ENCODE measurements at regions not wholly inside any gene's neighbourhood (a gene's known extent, or its start where the extent isn't known, plus 50 kb on each side); places are given as distances from the start of the nearest gene placed in this dataset.
"Not testable (repeated sequence)": the region's sequence is repeated elsewhere in the genome, so short reads cannot be mapped to it uniquely, and the experiment has no call there.

DNA sequence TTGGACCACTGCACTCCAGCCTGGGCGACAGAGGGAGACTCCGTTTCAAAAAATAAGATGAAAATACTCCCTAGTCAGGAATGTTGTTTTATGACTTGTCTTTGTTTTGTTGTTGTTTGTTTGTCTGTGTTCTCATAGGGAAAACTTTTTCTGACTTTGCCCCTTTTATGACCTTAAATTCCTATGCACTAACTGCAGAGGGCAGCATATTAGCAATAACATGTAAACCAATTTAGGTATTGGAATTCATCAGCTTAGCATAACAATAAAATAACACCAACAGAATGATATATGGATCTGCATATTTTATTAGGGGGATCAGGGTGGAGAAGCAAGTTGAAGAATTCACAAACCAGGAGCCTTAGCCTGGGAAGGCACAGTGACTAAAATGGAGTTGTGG is 631.5 kb downstream of the SUCLG1 start:
- TF ChIP-seq, protein P1, sequence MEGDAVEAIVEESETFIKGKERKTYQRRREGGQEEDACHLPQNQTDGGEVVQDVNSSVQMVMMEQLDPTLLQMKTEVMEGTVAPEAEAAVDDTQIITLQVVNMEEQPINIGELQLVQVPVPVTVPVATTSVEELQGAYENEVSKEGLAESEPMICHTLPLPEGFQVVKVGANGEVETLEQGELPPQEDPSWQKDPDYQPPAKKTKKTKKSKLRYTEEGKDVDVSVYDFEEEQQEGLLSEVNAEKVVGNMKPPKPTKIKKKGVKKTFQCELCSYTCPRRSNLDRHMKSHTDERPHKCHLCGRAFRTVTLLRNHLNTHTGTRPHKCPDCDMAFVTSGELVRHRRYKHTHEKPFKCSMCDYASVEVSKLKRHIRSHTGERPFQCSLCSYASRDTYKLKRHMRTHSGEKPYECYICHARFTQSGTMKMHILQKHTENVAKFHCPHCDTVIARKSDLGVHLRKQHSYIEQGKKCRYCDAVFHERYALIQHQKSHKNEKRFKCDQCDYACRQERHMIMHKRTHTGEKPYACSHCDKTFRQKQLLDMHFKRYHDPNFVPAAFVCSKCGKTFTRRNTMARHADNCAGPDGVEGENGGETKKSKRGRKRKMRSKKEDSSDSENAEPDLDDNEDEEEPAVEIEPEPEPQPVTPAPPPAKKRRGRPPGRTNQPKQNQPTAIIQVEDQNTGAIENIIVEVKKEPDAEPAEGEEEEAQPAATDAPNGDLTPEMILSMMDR (conservative IDR thresholded peaks at IDR 0.05): peak; percentile 42
- H3K27ac ChIP-seq: no peak overlapping the region

DNA sequence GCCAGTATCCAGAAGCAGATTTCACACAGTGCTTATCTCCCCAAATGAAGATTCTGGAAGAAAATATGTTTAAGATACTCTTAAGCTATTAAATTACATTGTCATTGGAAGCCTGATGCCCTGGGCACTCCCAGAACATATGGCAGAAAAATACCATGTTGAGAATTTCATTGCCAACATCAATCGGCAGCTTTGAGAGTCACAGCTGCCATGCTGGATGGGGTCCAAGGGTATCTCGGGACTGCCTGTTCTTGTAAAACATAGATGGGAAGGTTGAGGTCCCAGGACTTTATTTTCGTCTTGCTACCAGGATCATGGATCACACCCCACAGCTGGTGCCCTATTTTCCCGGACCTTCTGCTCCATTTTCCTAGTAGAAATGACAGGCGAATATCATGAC is 632.5 kb downstream of the SUCLG1 start:
- no peak overlapping the region for H3K27ac ChIP-seq
- TF ChIP-seq, protein P1 (conservative IDR thresholded peaks at IDR 0.05): no peak

- no peak overlapping the region for H3K27ac ChIP-seq
- TF ChIP-seq, protein P1 (conservative IDR thresholded peaks at IDR 0.05): no peak
These were observed 635.9 kb downstream of the SUCLG1 start for GRCh38 chr2:83823229-83823628.

DNA sequence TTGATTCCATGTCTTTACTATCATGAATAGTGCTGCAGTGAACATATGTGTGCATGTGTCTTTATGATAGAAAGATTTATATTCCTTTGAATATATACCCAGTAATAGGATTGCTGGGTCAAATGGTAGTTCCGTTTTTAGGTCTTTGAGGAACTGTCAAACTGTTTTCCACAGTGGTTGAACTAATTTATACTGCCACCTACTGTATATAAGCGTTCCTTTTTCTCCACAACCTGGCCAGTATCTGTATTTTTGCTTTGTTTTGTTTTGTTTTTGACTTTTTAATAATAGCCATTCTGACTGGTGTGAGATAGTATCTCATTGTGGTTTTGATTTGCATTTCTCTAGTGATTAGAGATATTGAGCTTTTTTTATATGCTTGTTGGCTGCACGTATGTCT is 641.6 kb downstream of the SUCLG1 start:
- H3K27ac ChIP-seq: no peak overlapping the region
- TF ChIP-seq, protein P1 (conservative IDR thresholded peaks at IDR 0.05): peak; percentile 58; the same call in 1 of the 2 replicates

GRCh38 chr2:83808878-83809277 is 650.2 kb downstream of the SUCLG1 start:
- no peak overlapping the region for H3K27ac ChIP-seq
- TF ChIP-seq, protein P1 (conservative IDR thresholded peaks at IDR 0.05): no peak

- TF ChIP-seq, protein P1 (conservative IDR thresholded peaks at IDR 0.05): no peak
- H3K27ac ChIP-seq: no peak overlapping the region
These were observed 656.5 kb downstream of the SUCLG1 start for GRCh38 chr2:83802604-83803003.

DNA sequence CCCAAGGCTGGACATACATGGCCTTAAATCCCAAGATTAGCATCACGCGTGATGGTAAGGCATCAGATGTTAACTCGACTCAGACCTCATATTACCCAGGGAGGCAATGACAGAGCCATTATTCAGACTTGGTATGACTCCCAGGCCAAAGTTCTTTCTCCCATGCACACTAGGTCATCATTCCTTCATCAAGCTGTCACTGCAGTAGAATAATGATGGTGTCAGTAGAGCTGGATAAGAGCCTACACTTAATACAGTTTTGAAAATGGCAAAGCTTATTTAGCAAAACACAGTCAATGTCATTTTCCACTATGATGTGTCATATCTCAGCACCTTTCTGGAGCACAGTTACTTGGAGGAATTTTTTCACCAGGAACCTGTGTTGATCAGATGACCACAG is 663.3 kb downstream of the SUCLG1 start:
- no peak overlapping the region for H3K27ac ChIP-seq
- TF ChIP-seq, protein P1 (conservative IDR thresholded peaks at IDR 0.05): no peak

DNA sequence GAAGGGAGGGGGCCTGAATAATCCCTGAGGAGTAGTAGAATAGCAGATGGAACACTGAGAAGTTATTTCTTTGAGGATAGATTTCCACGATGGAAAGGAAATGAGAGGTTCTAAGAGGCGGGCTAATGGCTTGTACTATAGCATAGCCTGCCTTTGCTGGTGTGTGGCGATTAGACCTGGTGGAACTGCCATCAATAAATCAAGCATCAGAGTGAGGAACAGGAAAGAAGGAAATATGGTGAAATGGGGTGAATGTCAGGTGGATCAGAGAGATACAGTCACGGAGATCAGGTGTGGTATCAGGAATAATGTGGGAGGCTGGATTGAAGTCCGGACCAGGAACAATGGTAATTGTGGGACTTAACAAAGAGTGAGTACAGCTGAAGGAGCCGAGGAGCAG is 668.6 kb downstream of the SUCLG1 start:
- not testable (repeated sequence) for H3K27ac ChIP-seq

- H3K27ac ChIP-seq: not testable (repeated sequence)
These were observed 669.4 kb downstream of the SUCLG1 start for GRCh38 chr2:83789674-83790073.

GRCh38 chr2:83788938-83789566 is 670.0 kb downstream of the SUCLG1 start:
- not testable (repeated sequence) for H3K27ac ChIP-seq

Data from VCaP (cell line).